SK-N-SH (cell line): ENCODE measurements at regions not wholly inside any gene's neighbourhood (a gene's known extent, or its start where the extent isn't known, plus 50 kb on each side); places are given as distances from the start of the nearest gene placed in this dataset.

Experiments used
- CTCF ChIA-PET: fragments of 300-600, 350-600 bp; formaldehyde crosslinking; extraction: SDS; loops from one replicate; lab custom pipeline; 2021; lab: Yijun Ruan, JAX
- POLR2A ChIA-PET: fragments of 350-600 bp; sonication (Branson Sonifier 250); formaldehyde crosslinking; extraction: SDS; loops from one replicate; lab custom pipeline; 2020; ENCODE audit warnings: antibody characterized with exemption, inconsistent platforms; lab: Yijun Ruan, JAX
- DNase-seq: peaks from one replicate; pipeline ENCODE4 v3.0.0; 2012
- H2AFZ ChIP-seq: fragments of 200-600 bp; sonication (generic); 2 replicates; pipeline ENCODE4 v1.8.1; 2016; ENCODE audit warnings: antibody characterized with exemption, mild to moderate bottlenecking, low read depth
- H3F3A ChIP-seq: fragments of 200-600 bp; sonication (generic); replicated peaks from 2 replicates; pipeline ENCODE3; 2016; ENCODE audit warnings: antibody characterized with exemption, mild to moderate bottlenecking; ENCODE audit not compliant: insufficient read depth
- H3K27ac ChIP-seq, 2 experiments: fragments of 200-500 bp in 1 of 2; fragments of 200-600 bp in 1 of 2; sonication (Bioruptor generic) in 1 of 2; sonication (generic), shearing (Covaris generic) in 1 of 2; 2 replicates each; pipeline versions ENCODE4 v1.5.1 to v1.6.1; 2014 to 2016; ENCODE audit warnings: low read depth in 2 of 2, inconsistent platforms in 1 of 2, low read length in 1 of 2, mild to moderate bottlenecking in 1 of 2, mixed read lengths in 1 of 2
- H3K27me3 ChIP-seq: fragments of 200-600 bp; sonication (generic), shearing (Covaris generic); 2 replicates; pipeline ENCODE4 v1.6.1; 2016; ENCODE audit warnings: mixed run types; ENCODE audit not compliant: insufficient read depth
- H3K36me3 ChIP-seq, 2 experiments: fragments of 200-500 bp in 1 of 2; fragments of 200-600 bp in 1 of 2; sonication (Bioruptor generic) in 1 of 2; sonication (generic) in 1 of 2; replicated peaks in 1 of 2; 2 replicates each; pipeline versions ENCODE3 to v1.5.1; 2014 to 2016; ENCODE audit warnings: low read length in 1 of 2, mild to moderate bottlenecking in 1 of 2; ENCODE audit not compliant: insufficient read depth in 2 of 2, control insufficient read depth in 1 of 2
- H3K4me1 ChIP-seq, 2 experiments: fragments of 200-500 bp in 1 of 2; fragments of 200-600 bp in 1 of 2; sonication (Bioruptor generic) in 1 of 2; sonication (generic), shearing (Covaris generic) in 1 of 2; 2 replicates each; pipeline versions ENCODE4 v1.5.1 to v1.6.1; 2014 to 2016; ENCODE audit warnings: low read depth in 1 of 2, low read length in 1 of 2, mixed run types in 1 of 2; ENCODE audit not compliant: insufficient read depth in 2 of 2, control insufficient read depth in 1 of 2
- H3K4me2 ChIP-seq: fragments of 200-600 bp; sonication (generic), shearing (Covaris generic); 2 replicates; pipeline ENCODE4 v1.6.1; 2017; ENCODE audit warnings: mixed run types
- H3K4me3 ChIP-seq, 2 experiments: fragments of 200-500 bp in 1 of 2; fragments of 200-600 bp in 1 of 2; sonication (Bioruptor generic) in 1 of 2; sonication (generic), shearing (Covaris generic) in 1 of 2; 2 replicates each; pipeline versions ENCODE4 v1.5.1 to v1.8.1; 2014 to 2016; ENCODE audit warnings: low read depth in 2 of 2, inconsistent platforms in 1 of 2, low read length in 1 of 2, mild to moderate bottlenecking in 1 of 2, mixed read lengths in 1 of 2, moderate library complexity in 1 of 2
- H3K79me2 ChIP-seq: fragments of 200-600 bp; sonication (generic); 2 replicates; pipeline ENCODE4 v1.8.1; 2017; ENCODE audit warnings: mild to moderate bottlenecking; ENCODE audit not compliant: insufficient read depth
- H3K9ac ChIP-seq: fragments of 200-600 bp; sonication (generic); 2 replicates; pipeline ENCODE4 v1.6.1; 2017; ENCODE audit warnings: mixed run types
- H3K9me2 ChIP-seq: fragments of 200-600 bp; sonication (generic); 2 replicates; pipeline ENCODE4 v1.6.1; 2017; ENCODE audit warnings: mixed run types
- H3K9me3 ChIP-seq: fragments of 200-600 bp; sonication (generic); 2 replicates; pipeline ENCODE4 v1.6.1; 2017; ENCODE audit warnings: mixed run types, mild to moderate bottlenecking, moderate library complexity
- H4K20me1 ChIP-seq: fragments of 200-600 bp; sonication (generic); 2 replicates; pipeline ENCODE4 v1.6.1; 2017; ENCODE audit warnings: mild to moderate bottlenecking, mixed run types; ENCODE audit not compliant: insufficient read depth
- EP300 ChIP-seq, 2 experiments: IDR thresholded peaks; 2 replicates each; pipeline versions ENCODE4 v1.4.0 to v1.6.1; 2012; ENCODE audit warnings: borderline replicate concordance in 1 of 2, low read depth in 1 of 2, low read length in 1 of 2
- EZH2phosphoT487 ChIP-seq: fragments of 200-600 bp; sonication (generic); IDR thresholded peaks from 2 replicates; pipeline ENCODE4 v1.6.1; 2017; ENCODE audit warnings: low read depth, mixed run types, mild to moderate bottlenecking, antibody characterized with exemption, moderate library complexity, borderline replicate concordance
- FOSL2 ChIP-seq: IDR thresholded peaks from 2 replicates; pipeline ENCODE4 v1.4.0; 2012; ENCODE audit warnings: low read depth, mild to moderate bottlenecking, moderate library complexity, borderline replicate concordance
- FOXM1 ChIP-seq: IDR thresholded peaks from 2 replicates; pipeline ENCODE4 v1.4.0; 2012; ENCODE audit warnings: low read depth, mild to moderate bottlenecking
- GABPA ChIP-seq: IDR thresholded peaks from 2 replicates; pipeline ENCODE4 v1.4.0; 2012; ENCODE audit warnings: low read depth, mild to moderate bottlenecking
- JUND ChIP-seq: IDR thresholded peaks from 2 replicates; pipeline ENCODE4 v1.4.0; 2012
- MAX ChIP-seq: IDR thresholded peaks from 2 replicates; pipeline ENCODE4 v1.4.0; 2012; ENCODE audit warnings: low read depth
- MEF2A ChIP-seq: IDR thresholded peaks from 2 replicates; pipeline ENCODE4 v1.4.0; 2012; ENCODE audit warnings: low read depth, borderline replicate concordance
- MXI1 ChIP-seq: IDR thresholded peaks from 2 replicates; pipeline ENCODE4 v1.6.1; 2012; ENCODE audit warnings: mild to moderate bottlenecking, low read depth, low read length, improper control_type of control experiment
- NRF1 ChIP-seq: IDR thresholded peaks from 2 replicates; pipeline ENCODE4 v1.6.1; 2012; ENCODE audit warnings: low read depth, mild to moderate bottlenecking, low read length
- RFX5 ChIP-seq: IDR thresholded peaks from 2 replicates; pipeline ENCODE4 v1.6.1; 2012; ENCODE audit warnings: mild to moderate bottlenecking, improper control_type of control experiment, low read length
- RXRA ChIP-seq: IDR thresholded peaks from 2 replicates; pipeline ENCODE4 v1.4.0; 2012; ENCODE audit warnings: low read depth, mild to moderate bottlenecking, borderline replicate concordance
- SIN3A ChIP-seq: IDR thresholded peaks from 2 replicates; pipeline ENCODE4 v1.6.1; 2012; ENCODE audit warnings: low read depth, mild to moderate bottlenecking, low read length, moderate library complexity, borderline replicate concordance
- TAF1 ChIP-seq: IDR thresholded peaks from 2 replicates; pipeline ENCODE4 v1.6.1; 2012; ENCODE audit warnings: low read depth, mild to moderate bottlenecking, low read length, moderate library complexity, borderline replicate concordance
- TCF12 ChIP-seq: IDR thresholded peaks from 2 replicates; pipeline ENCODE4 v1.4.0; 2012
- TEAD4 ChIP-seq: IDR thresholded peaks from 2 replicates; pipeline ENCODE4 v1.4.0; 2012; ENCODE audit warnings: mild to moderate bottlenecking, borderline replicate concordance; ENCODE audit not compliant: insufficient read depth
- USF1 ChIP-seq: IDR thresholded peaks from 2 replicates; pipeline ENCODE4 v1.4.0; 2012; ENCODE audit warnings: low read depth, borderline replicate concordance
- YY1 ChIP-seq: IDR thresholded peaks from 2 replicates; pipeline ENCODE4 v1.4.0; 2012; ENCODE audit warnings: low read depth, mild to moderate bottlenecking
- WGBS: methylation state at CpG from one replicate; pipeline ENCODE4 v1.1.6; 2017; ENCODE audit warnings: low lambda C conversion rate; 5-methylcytosine and 5-hydroxymethylcytosine counted together
- TF ChIP-seq, protein P1 (sequence below): fragments of 150-350 bp; IDR thresholded peaks from 2 replicates; pipeline ENCODE4 v1.6.1; 2016; ENCODE audit warnings: mild to moderate bottlenecking, low read depth, low read length
- TF ChIP-seq, protein P2 (sequence below): IDR thresholded peaks from 2 replicates; pipeline ENCODE4; 2012

- Histone ChIP-seq H3K27me3 (no peaks in the 10 kb centered on the region), H3K36me3 (no peaks in the 10 kb centered on the region)
Observed at GRCh38 chr10:123289432-123289831, 135.2 kb downstream of the BUB3 start.

GRCh38 chr10:123294109-123294508 lies 139.9 kb downstream of the BUB3 start:
- Histone ChIP-seq H2AFZ (no peak overlapping the region), H3K9me2 (no peaks in the 10 kb centered on the region), H3K27ac (no peak overlapping the region), H3K79me2 (no peaks in the 10 kb centered on the region), H3F3A (no peaks in the 10 kb centered on the region), H3K27me3 (no peaks in the 10 kb centered on the region)
- POLR2A ChIA-PET = no interaction called here
- CTCF ChIA-PET = no interaction called here
- WGBS = 68% methylated on average over 5 of the region's 5 CpGs
- TF ChIP-seq TCF12 = no peak
- TF ChIP-seq EP300 (IDR thresholded peaks at IDR 0.05; ENCODE audit: borderline replicate concordance in 1 of 2, low read depth in 1 of 2, low read length in 1 of 2) = no peak
- no peak for TF ChIP-seq EZH2phosphoT487
- no peak for TF ChIP-seq YY1
- TF ChIP-seq MEF2A = no peak
- TF ChIP-seq RXRA = no peak
- TF ChIP-seq MAX = no peak
- no peak for TF ChIP-seq MXI1
- TF ChIP-seq NRF1 = no peak
- TF ChIP-seq, protein P1, sequence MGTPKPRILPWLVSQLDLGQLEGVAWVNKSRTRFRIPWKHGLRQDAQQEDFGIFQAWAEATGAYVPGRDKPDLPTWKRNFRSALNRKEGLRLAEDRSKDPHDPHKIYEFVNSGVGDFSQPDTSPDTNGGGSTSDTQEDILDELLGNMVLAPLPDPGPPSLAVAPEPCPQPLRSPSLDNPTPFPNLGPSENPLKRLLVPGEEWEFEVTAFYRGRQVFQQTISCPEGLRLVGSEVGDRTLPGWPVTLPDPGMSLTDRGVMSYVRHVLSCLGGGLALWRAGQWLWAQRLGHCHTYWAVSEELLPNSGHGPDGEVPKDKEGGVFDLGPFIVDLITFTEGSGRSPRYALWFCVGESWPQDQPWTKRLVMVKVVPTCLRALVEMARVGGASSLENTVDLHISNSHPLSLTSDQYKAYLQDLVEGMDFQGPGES = no peak
- TF ChIP-seq, protein P2, sequence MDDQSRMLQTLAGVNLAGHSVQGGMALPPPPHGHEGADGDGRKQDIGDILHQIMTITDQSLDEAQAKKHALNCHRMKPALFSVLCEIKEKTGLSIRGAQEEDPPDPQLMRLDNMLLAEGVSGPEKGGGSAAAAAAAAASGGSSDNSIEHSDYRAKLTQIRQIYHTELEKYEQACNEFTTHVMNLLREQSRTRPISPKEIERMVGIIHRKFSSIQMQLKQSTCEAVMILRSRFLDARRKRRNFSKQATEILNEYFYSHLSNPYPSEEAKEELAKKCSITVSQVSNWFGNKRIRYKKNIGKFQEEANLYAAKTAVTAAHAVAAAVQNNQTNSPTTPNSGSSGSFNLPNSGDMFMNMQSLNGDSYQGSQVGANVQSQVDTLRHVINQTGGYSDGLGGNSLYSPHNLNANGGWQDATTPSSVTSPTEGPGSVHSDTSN = no peak
- no peak for TF ChIP-seq JUND
- TF ChIP-seq RFX5 = no peak
- TF ChIP-seq FOXM1 = no peak
- TF ChIP-seq, all 33 proteins: peak for 0
- Histone ChIP-seq H3K4me1 (peaks cover 0 to 9% of the 10 kb centered on the region in 2 experiments; a peak in 2 of 4 replicates), H3K36me3 (no peaks in the 10 kb centered on the region), H3K4me3 (no peak overlapping the region), H3K4me2 (no peak overlapping the region), H3K9ac (no peak overlapping the region), H3K9me3 (no peaks in the 10 kb centered on the region), H4K20me1 (no peaks in the 10 kb centered on the region)
- DNase-seq = no peak

More at GRCh38 chr10:123289432-123289831, 135.2 kb downstream of the BUB3 start:
- H3K9ac ChIP-seq = no peak overlapping the region
- no peaks in the 10 kb centered on the region for H3F3A ChIP-seq
- POLR2A ChIA-PET = no interaction called here
- no peaks in the 10 kb centered on the region for H4K20me1 ChIP-seq
- no peak for TF ChIP-seq YY1
- no peak for TF ChIP-seq USF1
- TF ChIP-seq TAF1 = no peak
- TF ChIP-seq MEF2A = no peak
- TF ChIP-seq MXI1 = no peak
- no peak for TF ChIP-seq FOSL2
- TF ChIP-seq RFX5 = no peak
- TF ChIP-seq GABPA = no peak
- TF ChIP-seq RXRA = no peak
- TF ChIP-seq EZH2phosphoT487 = no peak
- no peak for TF ChIP-seq TEAD4
- no peak for TF ChIP-seq SIN3A
- TF ChIP-seq, protein P1 = no peak
- H3K4me3 ChIP-seq = no peak overlapping the region
- H3K27ac ChIP-seq = no peak overlapping the region
- H3K9me2 ChIP-seq = no peaks in the 10 kb centered on the region
- no peaks in the 10 kb centered on the region for H3K79me2 ChIP-seq
- no peak overlapping the region for H3K4me2 ChIP-seq
- 27% methylated on average over 1 of the region's 1 CpG for WGBS
- no peak for DNase-seq
- no peaks in the 10 kb centered on the region for H3K9me3 ChIP-seq
- CTCF ChIA-PET = interaction anchor here (1.3 kb wide), 1 partner anchor 91 kb away, joined by 3 read pairs; no protein-coding TSS in a partner anchor
- H2AFZ ChIP-seq = no peak overlapping the region
- H3K4me1 ChIP-seq = peaks cover 0 to 11% of the 10 kb centered on the region in 2 experiments; a peak in 2 of 4 replicates
